GM21390 (cell line): ENCODE measurements at regions not wholly inside any gene's neighbourhood (a gene's known extent, or its start where the extent isn't known, plus 50 kb on each side); places are given as distances from the start of the nearest gene placed in this dataset.
"Not testable (repeated sequence)": the region's sequence is repeated elsewhere in the genome, so short reads cannot be mapped to it uniquely, and the experiment has no call there.

Source experiments
- ATAC-seq: cut with Tn5 transposase; IDR thresholded peaks from one replicate; pipeline ENCODE4 v1.9.1; 2021; ENCODE audit not compliant: unreplicated experiment

DNA sequence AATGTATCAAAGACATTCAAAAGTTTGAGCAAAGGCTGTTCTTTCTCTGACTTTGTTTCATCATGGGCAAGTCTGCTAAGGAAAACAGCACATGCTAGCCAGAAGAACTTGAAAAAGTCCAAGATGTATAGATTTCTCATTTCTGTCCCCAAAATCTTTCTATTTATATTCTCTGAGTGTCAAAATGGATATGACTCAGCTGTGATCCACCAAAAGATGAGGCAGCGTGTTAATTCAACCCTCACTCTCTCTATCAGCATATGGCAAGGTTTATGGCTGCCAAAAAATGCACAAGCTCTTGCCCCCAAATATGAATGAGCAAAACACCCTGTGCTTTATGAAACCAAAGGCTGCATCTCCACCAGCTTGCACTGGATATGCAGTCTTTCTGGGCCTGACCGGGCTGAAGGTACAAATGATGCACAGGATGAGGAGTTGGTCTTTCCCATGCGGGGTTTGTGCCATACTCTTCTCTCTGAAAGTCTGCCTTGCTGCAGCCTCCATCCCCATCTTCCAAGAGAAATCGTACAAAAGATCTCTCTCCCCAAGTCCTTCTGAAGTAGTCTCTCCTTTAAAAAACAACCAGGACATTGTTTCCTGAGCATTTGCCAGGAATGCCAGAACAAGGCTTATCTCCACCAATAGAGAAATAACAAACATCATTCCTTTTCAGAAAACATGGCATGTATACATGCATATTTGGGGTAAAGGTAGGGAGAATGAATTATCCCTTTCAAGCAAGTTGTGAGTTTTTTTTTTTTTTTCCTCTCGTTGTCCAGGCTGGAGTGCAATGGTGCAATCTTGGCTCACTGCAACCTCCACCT is 203.4 kb downstream of the TMX1 start:
- no peak for ATAC-seq

DNA sequence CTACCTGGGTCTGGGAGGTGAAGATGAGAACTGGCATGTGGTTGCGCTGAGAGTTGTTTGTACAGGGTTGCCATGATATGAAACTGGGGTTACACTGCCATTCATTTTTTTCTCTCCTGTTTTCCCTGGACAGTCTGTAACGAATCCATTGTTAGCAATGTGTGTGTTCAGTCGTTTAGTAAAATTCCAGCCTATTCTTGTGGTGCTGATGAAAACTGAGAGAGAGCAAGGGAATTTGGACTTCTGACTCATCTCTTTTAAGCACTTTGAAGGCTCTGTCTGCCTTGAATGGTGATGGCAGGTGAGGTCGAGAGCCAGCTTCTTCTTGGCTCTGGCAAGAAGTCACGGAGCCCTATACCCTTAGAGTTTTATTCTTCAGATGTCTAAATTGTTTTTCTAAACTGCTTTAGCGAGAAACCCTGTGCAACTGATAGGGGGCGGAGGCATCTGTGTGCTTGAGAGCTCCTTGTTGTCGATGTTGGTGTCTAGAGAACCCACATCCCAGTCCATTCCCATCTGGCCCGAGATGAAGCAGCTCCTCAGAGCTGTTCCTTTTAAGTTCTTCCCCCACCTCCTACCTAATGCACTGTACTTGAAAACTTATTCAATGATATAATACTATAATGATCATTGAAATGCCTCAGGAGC is 204.4 kb downstream of the TMX1 start:
- ATAC-seq, result no peak

DNA sequence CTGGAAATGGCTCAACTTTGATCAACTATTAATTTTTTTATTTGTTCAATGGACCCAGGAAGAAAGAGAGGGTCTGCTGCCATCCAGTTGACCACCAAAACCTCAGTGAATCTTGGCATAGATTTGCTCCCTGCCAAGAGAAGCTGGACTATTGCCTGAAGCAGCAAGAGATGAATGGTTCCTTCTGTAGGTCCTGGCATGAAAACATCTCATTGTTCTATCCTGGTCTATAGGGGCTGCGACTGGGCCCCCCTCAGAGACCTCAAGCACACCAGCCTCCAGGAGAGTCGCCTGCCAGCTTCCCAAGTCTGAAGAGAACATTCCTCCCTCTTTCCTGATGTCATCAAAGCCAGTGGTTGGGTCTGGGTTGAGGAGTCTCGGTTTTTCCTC is 204.9 kb downstream of the TMX1 start:
- no peak for ATAC-seq

DNA sequence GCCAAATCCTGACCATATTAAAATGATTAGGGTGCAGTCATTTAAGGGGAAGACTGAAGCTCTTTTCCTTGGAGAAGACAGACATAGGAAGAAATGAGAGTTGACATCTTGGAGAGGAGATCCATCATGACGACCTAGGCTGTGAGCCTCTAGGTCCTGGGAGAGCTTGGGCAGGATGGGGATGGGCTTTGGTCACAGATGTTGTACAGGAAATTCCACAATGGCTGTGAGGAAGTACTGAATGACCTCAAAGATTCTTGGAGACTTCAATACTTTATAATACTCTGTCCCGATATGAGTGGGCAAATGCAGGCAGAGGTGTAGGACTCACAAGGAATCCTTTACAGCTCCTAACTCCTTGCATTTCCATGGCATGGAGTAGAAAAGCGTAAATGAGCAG is 204.9 kb upstream of the FRMD6 start:
- ATAC-seq, result no peak

DNA sequence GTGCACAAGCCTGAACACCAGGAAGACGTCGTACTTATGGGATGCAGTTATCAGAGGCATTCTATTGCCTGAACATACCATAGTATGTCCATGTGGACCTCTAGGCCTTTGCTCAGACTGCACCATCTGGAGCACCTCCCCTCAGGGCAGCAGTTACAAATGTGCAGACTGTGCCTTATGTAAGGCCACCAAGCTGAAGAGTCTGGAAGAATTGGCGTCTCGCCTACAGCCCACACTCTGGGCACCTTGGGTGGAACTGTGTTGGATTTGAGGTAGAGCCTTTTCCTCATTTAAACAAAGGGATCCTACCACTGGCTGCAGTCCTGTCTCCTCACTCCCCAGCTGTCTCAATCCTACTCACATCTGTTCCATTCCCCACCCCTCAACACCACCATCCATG is 204.3 kb upstream of the FRMD6 start:
- ATAC-seq, result no peak

DNA sequence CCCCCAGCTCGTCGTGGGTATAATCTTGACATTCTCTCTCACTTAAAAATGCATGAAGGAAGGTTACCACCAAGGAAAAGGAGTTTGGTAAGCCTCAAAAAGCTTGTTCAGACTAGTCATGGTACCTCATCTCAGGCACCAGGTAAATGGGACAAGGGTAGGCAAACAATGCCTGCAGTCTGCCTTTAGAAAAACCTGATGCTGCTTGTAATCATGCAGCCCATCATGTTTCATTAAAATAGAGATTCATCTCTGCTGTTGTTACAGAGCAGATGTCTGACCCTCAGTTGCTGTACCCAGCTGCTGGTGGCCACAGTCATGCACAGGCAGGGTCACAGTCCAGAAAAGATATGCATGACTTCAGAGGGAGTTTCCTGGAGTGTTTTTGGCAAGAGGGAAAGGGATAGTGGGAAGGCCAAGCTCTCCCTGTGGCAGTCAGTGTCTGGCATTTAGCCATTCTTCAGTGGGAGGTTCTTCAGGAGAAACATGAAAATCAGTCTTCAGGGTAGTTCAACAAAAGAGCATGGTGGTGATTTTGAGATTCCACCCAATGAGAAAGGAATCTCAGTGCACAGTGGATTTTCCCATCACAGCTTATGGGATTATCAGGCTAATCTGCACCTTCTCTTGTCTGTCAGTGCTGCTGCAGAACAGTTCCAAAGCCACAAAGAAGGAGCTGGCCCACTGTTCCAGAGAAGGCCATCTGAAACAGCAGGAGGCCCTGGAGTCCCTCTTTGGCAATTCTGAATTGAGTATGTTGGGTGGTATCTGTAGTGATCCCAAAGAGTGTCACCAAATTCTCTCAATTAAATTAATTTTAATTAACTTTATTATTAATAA is 202.7 kb upstream of the FRMD6 start:
- ATAC-seq, result no peak

DNA sequence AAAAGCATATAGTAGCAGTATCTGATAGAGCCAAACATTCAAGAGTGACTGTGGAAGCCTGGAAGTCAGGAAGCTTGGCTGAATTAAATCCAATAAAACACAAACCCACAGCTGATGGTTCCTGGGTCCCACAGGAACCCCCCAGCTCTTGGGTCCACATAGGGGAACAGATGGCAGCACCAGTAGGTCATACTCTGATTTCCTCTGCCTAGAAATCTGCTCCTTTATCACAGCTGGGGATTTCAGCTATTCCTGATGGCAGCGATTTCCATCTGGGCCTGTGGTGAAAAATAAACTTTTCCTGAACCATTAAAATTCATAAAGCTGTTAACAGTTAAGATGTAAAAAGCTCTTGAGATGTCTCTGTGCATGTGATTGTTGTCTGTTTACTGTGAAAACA is 202.0 kb upstream of the FRMD6 start:
- ATAC-seq, result no peak

DNA sequence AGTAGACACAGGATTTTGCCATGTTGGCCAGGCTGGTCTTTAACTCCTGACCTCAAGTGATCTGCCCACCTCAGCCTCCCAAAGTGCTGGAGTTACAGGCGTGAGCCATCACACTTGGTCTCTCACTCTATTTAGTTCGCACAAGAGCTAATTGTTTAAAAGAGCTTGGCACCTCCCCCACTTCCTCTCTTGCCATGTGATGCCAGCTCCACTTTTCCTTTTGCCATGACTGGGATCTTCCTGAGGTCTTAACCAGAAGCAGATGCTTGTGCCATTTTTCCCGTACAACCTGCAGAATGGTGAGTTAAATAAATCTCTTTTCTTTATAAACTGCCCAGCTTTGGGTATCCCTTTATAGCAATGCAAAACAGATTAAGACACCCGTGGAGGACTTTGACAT is 200.1 kb upstream of the FRMD6 start:
- ATAC-seq, result no peak

DNA sequence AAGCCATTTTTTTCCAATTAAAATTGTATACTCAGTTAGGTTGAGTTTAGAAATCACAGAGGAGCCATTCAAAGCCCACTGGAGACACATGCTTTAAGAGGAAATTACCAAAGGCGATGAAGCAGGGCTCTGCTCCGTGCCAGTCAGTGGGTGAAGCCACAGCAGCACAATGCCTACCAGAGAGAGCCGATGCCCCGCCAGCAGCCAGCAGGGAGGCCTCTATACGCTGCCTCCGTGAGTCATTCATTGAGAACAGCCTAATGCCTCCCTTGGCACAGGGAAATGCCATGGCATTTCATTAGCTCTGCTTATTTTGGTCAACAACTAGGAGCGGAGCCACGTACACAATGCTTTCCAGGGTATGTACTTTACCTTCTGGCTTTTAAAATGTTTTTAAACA is 197.8 kb upstream of the FRMD6 start:
- ATAC-seq, result no peak

DNA sequence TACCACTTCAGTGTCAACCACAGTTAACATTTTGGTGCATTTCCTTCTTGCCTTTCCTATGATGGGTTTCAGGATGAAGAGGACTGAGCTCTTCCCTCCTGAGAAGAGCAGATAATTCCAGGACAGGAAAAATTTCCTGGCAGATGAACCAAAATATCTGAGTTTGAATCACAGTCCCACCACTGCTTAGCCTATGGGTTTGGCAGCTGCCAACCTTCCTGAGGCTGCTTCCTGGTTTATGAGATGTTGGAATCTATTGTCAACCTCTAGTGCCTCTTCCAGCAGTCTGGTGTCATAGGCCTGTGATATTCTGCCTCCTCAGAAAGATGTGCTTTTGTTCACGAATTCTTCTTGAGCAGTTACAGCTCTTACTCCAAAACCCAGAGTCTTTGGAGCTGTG is 197.4 kb upstream of the FRMD6 start:
- no peak for ATAC-seq

DNA sequence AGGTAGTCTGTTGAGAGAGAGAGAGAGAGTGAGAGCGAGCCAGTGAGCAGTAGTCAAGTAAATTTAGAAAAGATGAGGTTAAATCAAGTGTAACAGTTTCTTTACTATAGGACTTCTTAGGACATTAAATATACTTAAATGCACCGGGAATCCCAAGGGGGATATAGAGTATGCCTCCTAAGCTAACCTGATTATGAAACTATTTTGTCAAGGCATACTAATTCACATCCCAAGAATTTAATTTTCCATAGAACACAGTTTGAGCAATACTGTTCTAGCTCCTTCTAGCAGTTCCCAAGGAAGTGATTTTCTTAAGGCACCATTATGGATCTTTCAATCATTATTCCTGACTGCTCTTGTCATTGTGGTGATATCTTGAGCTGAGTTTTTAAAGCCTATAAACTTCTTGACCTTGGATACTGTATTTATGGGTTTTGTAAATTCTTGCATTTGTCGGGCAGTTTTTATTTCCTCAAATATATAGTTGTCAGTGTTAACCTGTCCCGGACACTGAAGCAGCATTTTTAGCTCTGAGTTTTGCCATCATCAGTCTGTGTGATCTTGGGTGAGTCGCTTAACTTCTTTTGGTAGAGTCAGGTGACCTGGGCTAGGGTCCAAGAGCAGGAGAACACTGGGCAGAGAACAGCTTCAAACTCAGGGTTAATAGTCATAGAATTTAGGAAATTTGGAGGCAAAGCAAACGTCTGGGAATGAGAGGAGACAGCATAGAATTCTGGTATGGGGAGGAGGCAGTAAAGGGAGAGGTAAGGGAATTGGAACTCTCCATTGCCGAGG is 196.5 kb upstream of the FRMD6 start:
- ATAC-seq, result no peak

DNA sequence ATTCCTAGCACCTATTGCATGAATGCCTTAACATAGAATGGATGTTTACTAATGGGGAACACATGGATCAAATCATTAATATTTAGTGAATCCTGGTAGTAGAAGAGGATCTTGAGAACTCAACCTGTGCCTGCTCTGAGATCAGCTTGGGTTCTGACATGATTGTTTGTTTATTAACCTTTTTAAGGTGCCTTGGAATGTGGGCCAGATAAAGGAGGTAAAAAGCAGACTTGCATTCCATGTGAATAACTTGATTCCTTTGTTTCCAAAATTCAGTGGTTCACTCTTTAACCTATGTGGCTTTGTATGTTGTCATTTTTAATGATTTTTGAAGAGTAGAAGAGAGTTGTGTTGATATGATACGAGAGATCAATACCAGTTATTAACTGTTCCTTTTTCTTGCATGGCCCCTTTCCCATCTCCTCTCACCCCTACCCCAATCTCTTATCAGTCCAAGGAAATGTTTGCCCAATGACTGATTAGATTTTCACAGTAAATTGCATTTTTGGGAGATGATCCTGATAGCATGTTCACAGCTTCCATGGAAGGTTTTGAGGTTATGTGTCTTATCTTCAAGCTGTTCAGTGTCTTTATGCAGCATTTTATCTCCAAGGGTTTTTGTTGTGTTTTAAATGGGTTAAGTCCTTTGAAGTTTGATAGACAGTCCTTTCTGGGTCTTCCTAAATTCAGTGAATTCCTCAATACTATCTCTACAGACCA is 193.7 kb upstream of the FRMD6 start:
- ATAC-seq, result no peak

DNA sequence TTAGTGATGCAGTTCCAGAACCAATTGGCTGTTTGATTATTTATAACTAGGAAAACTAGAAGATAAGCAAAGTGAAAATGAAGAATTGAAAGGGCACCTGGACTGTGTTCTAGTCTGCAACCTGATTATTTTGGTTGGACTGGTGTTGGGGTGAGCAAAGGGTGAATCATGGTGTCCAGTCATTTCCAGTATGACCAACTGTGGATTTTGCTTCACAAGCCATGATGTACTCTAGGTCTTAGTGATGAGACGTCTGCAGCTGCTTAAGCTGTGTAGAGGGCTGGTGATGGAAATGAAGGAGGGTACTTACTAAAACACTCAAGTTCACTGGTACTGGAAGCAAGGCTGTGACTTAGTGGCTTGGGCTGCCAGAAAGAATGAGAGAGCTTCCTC is 193.2 kb upstream of the FRMD6 start:
- ATAC-seq, result no peak

DNA sequence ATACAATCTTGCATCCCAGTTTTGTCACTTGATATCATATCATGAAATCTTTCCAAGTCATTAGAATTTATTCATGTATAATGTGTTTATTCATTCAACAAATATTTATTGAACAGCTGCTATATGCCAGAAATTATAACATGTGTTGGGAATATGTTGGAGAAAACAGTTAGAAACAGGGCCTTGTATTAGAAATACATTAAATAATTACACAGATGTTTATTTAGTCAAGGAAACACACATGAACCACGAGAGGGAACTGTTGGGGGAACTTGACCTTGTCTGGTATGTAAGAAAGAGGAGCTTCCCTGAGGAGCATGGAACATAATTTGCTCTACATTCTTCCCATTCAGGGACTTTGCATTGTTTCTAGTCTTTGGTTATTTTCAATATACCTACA is 191.7 kb upstream of the FRMD6 start:
- ATAC-seq, result no peak

DNA sequence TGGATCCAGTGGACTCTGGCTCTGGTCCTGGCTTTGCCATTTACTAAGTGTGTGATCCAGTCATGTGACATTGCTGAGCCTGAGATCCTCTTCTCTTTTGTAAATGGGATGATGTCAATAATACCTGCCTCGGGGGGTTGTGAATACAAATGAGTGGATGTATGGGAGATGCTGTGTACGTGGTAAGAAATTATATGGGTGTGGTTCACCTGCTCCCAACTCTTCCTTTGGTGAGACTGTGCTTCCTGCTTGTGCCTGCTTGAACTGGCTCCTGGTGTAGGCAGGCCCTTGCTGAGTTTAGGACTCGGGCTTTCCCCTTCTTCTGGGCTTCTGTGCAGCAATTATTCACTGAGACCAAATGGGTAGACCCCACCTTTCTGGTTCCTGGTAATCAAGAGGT is 189.5 kb upstream of the FRMD6 start:
- ATAC-seq, result no peak

DNA sequence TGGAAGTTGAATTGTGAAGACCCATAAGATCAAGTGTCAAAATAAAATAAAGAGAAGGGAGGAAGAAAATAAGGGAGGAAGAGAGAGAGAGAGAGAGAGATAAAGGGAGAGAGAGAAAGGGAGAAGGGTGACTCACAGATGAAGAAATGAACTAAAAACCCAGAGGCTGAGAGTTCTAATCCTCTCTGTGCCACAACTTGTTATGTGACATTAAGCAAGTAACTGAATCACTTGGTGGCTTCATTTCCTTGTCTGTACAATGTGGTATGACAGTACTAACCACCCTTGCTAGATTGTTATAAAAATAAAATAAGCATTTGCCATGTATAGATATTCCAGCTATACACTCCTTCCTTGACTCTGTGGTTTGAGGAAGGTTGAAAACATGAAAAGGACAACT is 189.0 kb upstream of the FRMD6 start:
- no peak for ATAC-seq

DNA sequence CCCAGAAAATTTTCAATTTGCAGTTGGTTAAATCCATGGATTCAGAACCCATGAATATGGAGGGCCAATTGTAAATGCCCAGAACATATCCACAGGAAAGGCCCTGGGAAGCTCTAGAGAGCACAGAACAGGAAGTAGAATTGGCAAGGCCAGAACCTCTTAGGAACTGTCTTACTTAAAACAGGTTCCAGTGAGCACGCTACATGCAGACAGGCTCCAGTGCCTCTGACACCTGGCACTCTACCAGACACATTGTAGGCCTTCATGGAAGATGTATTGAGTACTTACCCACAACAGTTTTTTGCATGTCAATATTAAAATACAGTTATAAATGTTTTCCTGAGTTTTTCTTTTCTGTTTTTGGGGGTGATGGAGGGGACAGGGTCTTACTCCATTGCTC is 188.2 kb upstream of the FRMD6 start:
- ATAC-seq, result no peak

DNA sequence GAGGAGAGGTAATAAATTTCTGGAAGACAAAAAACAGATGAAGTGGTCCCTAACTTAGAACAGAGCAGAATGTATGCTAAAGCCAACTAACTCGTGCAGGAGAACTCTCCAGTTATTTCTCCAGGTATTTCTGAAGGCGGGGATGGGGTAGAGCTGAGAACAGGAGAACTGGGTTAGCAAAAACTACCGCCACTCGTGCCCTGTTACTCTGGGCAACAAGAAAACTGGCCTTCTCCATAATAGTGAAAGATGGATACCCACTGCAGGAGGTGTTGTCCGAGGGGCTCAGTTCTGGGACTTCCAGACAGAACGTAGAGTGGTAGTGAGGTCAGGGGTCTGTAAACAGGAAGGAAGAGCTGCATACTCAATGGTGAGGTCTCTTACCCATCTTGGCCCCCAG is 187.3 kb upstream of the FRMD6 start:
- ATAC-seq, result no peak

DNA sequence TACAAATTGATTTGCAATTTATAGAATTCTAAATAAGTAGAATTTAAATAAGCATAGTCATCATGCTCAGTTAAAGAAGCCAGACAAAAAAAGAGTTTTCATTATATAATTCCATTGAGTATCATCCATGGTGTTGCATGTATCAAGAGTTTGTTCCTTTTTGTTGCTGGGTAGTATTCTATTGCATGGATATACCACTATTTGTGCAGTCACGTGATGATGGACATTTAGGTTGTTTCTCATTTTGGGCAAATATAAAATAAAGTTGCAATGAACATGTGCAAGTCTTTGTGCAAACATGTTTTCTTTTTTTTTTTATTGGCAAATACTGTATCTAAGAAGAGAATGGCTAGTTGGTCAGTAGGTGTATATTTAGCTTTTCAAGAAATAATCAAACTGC is 186.2 kb upstream of the FRMD6 start:
- no peak for ATAC-seq

DNA sequence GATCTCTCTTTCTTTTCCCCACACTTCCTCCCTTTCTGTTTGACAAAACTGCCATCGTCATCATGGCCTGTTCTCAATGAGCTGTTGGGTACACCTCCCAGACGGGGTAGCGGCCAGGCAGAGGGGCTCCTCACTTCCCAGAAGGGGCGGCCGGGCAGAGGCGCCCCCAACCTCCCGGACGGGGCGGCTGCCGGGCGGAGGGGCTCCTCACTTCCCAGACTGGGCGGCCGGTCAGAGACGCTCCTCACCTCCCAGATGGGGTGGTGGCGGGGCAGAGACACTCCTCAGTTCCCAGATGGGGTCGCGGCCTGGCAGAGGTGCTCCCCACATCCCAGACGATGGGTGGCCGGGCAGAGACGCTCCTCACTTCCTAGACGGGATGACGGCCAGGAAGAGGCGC is 184.3 kb upstream of the FRMD6 start:
- ATAC-seq, result not testable (repeated sequence)

DNA sequence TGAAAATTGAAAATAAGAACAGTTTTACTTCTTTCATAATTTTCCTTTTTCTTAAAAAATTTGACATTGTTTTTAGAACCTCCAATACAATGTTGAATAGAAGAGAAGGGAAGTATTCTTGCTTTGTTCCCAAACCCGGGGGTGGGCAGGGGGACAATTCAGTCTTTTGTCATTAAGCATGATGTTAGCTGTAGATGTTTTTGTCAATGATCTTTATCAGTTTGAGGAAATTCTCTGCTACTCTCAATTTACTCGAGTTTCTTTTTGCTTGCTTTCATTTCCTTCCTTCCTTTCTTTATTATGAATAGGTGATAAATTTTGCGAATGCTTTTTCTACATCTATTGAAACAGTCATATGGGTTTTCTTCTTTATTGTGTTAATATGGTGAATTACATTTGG is 183.2 kb upstream of the FRMD6 start:
- no peak for ATAC-seq
